SKM-1 treated with dmso at 0.1 percent for 144 hours (cell line): ENCODE measurements at regions not wholly inside any gene's neighbourhood (a gene's known extent, or its start where the extent isn't known, plus 50 kb on each side); places are given as distances from the start of the nearest gene placed in this dataset.

Experiments
- DNase-seq: peaks from one replicate; lab custom pipeline; 2025; ENCODE audit not compliant: unreplicated experiment; lab: John Stamatoyannopoulos, UW

GRCh38 chr11:70486731-70487130 lies 88.4 kb downstream of the CTTN start:
- DNase-seq, result no peak

GRCh38 chr11:70487160-70487559 lies 88.8 kb downstream of the CTTN start:
- DNase-seq, result no peak

GRCh38 chr11:70487756-70488155 lies 89.4 kb downstream of the CTTN start:
- DNase-seq, result no peak

- no peak for DNase-seq
Measured at GRCh38 chr11:70488171-70488703, 89.9 kb downstream of the CTTN start.

- no peak for DNase-seq
Measured at GRCh38 chr11:70489276-70489675, 90.9 kb downstream of the CTTN start.

- DNase-seq, result no peak
Measured at GRCh38 chr11:70490208-70490607, 91.9 kb downstream of the CTTN start.

GRCh38 chr11:70490723-70491558 lies 92.6 kb downstream of the CTTN start:
- DNase-seq, result no peak

- DNase-seq, result no peak
Measured at GRCh38 chr11:70491696-70492472, 93.6 kb downstream of the CTTN start.

GRCh38 chr11:70493089-70493474 lies 94.8 kb downstream of the CTTN start:
- DNase-seq, result no peak

- no peak for DNase-seq
Measured at GRCh38 chr11:70493891-70494290, 95.6 kb downstream of the CTTN start.

GRCh38 chr11:70494559-70495350 lies 96.4 kb downstream of the CTTN start:
- DNase-seq, result no peak

- no peak for DNase-seq
Measured at GRCh38 chr11:70495351-70496310, 97.3 kb downstream of the CTTN start.

- no peak for DNase-seq
Measured at GRCh38 chr11:70496591-70497535, 98.5 kb downstream of the CTTN start.

GRCh38 chr11:70497536-70498075 lies 99.3 kb downstream of the CTTN start:
- DNase-seq, result no peak

GRCh38 chr11:70498171-70498571 lies 99.8 kb downstream of the CTTN start:
- DNase-seq, result no peak

GRCh38 chr11:70498976-70499801 lies 100.9 kb downstream of the CTTN start:
- no peak for DNase-seq

- DNase-seq, result no peak
Measured at GRCh38 chr11:70500076-70500847, 101.9 kb downstream of the CTTN start.
